GM19351 (cell line): ENCODE measurements at regions not wholly inside any gene's neighbourhood (a gene's known extent, or its start where the extent isn't known, plus 50 kb on each side); places are given as distances from the start of the nearest gene placed in this dataset.
"Not testable (repeated sequence)": the region's sequence is repeated elsewhere in the genome, so short reads cannot be mapped to it uniquely, and the experiment has no call there.

Source experiments
- ATAC-seq: cut with Tn5 transposase; IDR thresholded peaks from one replicate; pipeline ENCODE4 v1.9.1; 2021; ENCODE audit warnings: mild to moderate bottlenecking, moderate library complexity; ENCODE audit not compliant: unreplicated experiment

DNA sequence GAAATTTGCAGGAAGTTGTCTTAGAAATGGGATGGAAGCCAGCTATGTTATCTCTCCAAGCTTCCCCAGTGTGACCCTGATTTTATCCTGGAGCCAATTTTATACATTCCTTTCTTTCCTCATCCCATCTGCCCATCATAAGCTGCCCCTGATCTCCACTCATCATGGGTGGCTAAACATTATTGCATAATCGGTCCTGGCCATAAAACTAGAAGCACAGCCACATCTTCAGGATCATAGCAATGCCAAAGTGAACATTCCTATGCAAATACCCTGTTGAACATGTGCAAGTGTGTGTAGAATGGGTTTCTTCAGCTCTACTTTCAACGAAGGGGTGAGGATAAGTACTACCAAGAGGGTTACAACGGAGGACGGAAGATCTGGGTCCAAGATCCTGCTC, 50.6 kb upstream of the COG2 start:
- no peak for ATAC-seq

DNA sequence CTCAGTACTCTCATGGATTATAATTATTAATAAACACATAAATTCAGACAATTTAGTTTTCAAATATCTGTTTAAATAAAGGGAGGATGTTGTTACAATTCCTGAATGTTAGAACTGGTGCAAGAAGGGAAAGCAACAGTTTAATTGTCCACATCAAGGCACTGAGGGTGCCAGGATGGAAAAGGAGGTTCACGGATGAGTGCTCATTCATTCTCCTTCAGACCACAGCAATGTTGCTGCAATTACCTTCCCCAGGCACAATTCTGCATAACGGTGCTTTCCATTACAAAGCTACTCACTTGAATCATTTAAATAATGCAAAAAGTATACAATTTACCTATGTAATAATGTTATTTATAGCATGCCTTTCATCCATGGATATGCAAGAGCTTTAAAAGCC, 52.3 kb upstream of the COG2 start:
- no peak for ATAC-seq

DNA sequence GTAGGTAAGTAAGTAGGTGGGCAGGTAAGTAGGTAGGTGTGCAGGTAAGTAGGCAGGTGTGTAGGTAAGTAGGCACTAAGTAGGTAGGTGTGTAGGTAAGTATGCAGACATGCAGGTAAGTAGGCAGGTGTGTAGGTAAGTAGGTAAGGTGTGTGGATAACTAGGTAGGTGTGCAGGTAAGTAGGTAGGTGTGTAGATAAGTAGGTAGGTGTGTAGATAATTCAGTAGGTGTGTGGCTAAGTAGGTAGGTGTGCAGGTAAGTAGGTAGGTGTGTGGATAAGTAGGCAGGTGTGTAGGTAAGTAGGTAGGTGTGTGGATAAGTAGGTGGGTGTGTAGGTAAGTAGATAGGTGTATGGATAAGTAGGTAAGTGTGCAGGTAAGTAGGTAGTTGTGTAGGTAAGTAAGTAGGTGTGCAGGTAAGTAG, 53.9 kb upstream of the COG2 start:
- ATAC-seq: no peak

DNA sequence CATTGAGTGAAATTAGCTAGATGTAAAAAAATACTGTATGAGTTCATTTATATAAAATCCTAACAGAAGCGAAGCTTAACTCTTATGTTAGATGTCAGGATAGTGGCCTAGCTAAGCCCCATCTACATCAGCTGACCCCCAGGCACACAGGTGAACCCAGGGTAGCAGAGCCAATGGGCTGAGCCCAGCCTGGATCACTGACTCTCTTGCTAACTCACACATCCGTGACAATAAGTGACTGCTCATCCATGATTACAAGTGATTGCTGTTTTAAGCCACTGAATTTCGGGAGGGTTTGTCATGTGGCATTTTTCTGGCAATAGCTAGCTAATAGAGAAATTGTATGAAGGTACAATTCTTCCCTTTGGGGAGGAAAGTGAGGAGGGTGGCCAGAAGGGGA, 55.2 kb upstream of the COG2 start:
- ATAC-seq: no peak

DNA sequence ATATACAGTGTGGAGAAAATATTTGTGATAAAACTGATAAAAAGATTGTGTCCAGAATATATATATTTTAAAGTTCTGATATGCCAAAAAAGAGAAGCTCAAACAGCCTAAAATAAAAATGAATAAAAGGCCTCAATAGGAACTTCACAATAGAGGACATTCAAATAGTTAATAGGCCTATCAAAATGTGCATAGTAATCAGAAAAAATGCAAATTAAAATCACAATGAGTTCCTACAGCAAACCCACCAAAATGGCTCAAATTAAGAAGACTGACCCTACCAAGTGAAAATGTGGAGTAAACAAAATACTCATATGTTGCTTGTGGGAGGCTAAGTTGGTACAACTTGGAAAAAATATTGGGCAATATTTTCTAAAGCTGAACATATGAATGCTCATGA, 57.6 kb upstream of the COG2 start:
- no peak for ATAC-seq

DNA sequence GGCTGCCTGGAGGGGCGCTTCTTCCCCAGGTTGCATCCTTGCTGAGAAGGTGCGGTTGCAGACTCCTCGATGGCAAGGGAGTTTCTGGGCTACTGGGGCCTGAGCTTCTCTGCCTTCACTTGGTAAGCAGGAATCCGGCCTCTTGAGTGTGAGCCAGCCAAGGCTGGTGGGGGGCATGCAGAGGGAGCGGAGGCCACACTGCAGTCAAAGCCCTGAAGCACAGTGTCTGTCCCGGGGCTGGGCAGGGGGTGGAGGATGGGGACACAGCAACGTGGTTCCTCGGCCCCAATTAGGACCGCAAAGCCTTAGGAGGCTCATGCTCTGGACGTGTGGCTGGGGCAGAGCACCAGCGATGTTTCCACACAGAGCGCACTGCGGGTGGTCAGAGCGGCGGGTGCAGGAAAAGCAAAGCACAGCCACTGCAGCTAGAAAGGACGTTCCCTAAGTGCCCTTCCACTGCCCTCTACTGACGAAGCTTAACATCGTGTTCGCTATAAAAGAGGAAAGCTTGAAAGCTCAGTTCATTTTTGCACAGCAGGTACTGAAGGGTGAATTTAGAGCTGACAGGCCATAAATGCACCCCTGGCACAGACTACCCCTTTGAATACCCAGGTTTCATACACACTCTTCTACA, 60.7 kb upstream of the COG2 start:
- no peak for ATAC-seq

DNA sequence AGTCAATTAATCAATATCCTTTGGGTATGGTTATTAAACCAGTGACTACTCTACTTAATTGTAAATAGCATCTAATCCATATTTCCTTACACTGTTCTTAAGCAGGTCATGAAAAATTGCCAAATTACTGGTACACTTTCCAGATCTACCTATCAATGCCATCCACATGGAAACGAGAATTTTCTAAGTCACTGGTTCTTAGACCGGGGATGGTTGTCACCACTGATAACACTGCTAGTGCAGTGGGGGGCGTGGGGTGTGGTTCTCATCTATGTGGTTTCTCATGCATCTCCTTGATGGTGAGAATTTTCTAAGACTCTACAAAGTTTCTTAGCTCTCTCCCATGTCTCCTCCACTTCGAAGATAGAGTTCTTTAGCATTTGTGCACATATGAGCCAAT, 63.7 kb upstream of the COG2 start:
- no peak for ATAC-seq

DNA sequence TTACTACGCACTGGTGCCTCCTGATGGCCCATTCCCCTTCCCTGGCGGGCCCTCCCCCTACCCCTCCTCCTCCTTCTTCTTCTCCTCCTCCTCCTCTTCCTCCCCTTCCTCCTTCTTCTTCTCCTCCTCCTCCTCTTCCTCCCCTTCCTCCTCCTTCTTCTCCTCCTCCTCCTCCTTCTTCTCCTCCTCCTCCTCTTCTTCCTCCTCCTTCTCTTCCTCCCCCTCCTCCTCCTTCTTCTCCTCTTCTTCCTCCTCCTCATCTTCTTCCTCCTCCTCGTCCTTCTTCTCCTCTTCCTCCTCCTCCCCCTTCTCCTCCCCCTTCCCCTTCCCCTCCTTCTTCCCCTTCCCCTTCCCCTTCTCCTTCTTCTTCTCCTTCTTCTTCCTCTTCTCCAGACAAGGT, 64.7 kb upstream of the COG2 start:
- ATAC-seq: no peak

DNA sequence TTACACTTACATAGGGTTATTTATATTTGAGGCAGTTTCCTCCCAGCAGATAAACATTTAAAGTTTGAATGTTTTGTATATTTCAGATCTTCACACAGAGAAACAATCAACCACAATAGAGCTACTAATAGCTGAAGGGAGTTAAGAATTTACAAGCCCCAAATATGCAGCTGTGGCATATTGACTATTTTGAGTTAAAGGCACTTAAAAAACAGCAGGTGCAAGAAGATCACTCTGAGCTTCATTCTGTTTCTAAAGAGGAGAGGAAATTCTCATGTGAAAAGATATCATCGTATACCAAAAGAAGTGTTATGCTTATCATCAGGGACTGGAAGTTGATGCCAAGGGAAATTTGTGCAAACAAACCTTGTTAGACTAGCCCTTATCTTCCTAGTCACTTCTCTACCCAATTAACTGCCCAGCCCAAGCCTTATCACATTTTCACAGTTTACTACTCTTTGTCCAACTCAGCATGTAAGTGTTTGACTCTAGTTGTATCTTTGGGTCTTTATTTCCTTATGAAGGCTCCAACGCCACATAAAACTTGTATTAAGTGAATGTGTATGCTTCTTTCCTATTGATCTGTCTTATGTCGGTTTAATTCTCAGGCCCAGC, 66.3 kb upstream of the COG2 start:
- no peak for ATAC-seq

DNA sequence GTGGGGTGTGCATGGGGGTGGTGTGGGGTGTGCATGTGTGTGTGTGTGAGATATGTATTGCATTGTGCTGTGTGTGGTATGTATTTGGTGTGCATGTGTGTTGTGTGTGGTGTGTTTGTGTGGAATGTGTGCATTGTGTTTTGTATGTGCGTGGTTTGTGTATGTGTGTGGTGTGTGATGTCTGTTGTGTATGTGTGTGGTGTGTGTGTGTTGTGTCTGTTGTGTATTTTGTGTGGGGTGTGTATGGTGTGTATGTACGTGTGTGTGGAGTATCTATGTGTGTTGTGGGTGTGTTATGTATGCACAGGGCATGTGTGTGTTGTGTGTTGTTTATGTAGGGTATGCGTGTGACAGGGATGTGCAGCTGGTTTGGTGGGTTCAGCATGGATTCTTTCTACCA, 67.8 kb upstream of the COG2 start:
- no peak for ATAC-seq

DNA sequence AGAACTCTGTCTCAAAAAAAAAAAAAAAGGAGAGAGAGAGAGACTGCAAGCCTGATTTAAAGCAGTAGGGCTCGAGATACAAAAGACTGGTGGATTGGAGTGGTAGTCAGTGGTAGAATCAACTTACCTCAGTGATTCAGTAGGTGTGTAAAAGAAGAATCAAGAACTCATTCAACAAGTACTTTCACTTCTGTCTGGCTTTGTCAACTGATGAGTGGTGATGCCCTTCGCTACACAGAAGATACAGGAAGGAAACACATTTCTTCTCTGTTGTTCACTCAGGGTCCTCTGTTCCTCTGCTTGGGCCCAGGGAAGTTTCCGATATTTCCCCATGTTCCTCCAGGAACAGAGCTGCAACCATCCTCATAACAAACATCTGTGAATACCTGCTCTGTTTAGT, 68.6 kb upstream of the COG2 start:
- no peak for ATAC-seq

DNA sequence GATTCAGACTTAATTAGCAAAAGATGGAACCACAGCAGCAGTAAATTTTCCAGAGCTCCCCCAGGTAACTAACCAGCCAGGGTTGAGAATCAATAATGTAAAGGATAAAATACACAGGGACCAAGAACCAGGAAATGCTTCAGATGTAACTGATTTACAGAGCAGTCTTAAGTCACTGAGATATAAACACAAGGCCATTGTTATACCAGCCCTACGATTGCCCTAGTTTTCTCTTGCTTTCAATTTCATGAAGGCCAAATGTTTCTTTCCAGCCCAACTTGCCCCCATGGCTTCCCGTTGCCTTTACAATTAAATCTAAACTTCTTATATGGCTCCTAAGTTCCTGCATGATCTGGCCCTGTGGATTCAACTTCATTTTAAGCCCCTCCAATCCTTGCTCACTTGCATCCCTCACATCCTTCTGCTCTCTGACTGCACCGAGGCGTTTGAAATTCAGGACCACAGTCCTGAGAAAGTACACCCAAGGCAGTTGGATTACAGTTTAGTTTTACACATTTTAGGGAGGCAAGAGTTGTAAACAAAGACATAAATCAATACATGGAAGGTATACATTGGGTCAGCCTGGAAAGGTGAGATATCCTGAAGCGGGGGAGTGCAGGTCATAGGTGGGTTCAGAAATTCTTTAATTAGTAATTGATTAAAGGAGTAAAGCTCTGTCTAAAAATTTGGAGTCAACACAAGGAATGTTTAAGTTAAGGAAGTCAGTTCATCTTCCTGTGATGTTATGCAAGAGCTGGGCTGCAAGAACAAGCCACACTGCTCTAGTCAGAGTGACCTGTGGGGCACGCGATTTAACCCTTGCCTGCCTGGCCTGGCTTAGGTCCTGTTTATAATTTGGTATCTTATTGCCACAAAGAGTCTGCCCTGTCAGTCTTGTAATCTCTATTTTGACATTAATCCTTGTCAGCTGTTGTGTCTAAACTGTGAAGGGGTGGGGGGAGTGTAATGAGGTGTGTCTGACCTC, 69.9 kb upstream of the COG2 start:
- ATAC-seq: no peak

DNA sequence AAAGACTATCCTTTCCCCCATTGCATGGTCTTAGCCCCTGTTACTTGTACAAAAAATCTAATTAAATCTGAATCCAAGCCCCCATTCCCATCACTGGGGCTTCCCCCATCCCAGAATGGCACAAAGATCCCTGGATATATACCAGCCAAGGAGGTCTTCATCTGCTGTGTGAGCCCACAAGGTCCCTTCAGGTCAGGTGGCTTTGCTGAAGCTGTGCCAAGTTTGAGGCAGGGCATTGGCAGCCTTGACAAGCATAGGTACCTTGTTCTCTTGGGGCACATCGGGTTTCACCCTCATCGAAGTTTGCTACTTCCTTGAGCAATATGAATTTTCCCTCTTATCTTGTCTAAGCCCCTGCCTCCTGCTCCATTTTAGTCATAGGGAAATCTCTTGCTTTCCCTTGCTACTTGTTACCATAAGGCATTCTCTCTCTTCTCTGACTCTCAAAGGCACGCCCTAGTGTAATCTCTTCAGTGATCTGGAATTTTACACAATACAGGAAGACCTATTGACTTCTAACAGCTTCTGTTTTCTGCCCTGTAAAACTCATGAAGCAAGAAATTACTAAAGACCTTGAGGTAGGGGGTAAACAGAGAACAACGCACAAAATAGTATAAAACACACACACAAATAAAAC, 71.4 kb upstream of the COG2 start:
- ATAC-seq: no peak

DNA sequence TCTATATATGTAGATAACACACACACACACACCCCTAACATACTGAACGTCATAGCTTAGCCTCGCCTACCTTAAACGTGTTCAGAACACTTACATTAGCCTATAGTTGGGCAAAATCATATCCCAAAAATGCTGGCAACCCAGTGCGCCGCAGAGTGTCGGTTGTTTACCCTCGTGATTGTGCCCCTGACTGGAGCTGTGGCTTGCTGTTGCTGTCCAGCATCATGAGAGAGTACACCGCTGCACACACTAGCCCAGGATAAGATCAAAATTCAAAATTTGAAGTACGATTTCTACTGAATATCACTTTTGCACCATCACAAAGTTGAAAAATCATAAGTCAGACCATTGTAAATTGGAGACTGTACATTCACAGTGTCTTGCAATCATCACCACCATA, 73.1 kb upstream of the COG2 start:
- no peak for ATAC-seq

DNA sequence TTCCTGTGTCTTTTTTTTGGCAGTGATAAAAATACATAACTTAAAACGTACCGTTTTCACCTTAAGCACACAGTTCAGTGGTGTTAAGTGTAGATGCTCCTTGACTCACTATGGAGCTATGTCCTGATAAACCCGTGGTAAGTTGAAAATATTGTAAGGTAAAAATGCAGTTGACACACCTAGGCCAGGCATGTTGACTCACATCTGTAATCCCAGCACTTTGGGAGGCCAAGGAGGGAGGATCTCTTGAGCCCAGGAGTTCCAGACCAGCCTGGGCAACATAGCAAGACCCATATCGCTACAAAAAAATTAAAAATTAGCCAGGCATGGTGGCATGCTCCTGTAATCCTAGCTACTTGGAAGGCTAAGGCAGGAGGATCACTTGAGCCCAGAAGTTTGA, 73.6 kb upstream of the COG2 start:
- ATAC-seq: no peak

DNA sequence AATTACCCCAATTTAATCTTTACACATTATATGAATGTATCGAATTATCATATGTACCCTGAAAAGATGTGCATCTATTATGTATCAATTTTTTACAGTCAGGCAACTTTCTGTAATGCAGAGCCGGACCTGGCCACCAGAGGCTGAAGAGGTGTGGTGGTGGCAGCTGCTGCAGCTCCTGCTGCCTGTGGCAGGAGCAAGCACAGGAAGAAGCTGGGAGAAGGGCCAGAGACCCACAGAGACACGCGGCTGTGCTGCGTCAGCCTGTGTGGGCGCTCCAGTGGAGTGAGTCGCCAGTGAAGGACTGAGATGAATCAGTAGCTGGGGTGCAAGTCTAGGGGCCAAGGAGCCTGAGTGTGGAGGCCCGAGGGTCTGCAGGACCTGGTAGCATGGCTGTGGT, 74.3 kb upstream of the COG2 start:
- ATAC-seq: peak; percentile 59

DNA sequence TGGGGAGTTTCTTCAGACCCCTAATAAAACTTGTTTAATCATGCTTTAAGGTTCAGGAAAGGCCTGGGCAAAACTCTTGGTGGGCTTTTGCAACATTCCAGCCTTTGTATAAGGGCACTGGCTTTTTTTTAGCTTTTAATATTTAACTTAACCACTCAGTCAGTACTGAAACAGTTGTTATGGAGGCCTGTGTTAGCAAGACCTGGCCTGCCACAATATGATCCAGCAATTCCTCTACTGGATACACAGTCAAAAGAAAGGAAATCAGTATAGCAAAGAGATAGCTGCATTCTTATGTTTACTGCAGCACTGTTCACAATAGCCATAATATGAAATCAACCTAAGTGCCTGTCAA, 75.1 kb upstream of the COG2 start:
- no peak for ATAC-seq

DNA sequence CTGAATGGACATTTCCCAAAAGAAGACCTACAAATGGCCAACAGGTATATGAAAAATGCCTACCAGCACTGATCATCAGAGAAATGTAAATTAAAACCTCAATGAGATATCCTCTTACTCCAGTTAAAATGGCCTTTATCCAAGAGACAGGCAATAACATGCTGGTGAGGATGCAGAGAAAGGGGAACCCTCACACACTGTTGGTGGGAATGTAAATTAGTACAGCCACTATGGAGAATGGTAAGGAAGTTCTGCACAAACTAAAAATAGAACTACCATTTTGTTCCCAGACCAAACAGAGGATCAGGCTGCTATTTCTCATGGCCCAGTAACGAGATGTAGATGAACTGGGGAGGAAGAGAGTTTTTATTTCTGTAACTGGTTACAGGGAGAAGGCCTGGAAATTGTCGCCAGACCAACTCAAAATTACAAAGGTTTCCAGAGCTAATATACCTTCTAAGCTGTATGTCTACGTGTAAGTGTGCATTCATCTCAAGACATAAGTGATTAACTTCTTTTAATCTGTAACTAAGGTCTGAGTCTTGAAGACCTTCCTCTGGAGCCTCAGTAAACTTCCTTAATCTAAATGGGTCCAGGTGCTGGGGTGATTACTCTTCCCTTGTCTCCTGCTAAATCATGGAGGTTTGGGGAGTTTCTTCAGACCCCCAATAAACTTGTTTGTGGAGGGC, 75.6 kb upstream of the COG2 start:
- not testable (repeated sequence) for ATAC-seq

DNA sequence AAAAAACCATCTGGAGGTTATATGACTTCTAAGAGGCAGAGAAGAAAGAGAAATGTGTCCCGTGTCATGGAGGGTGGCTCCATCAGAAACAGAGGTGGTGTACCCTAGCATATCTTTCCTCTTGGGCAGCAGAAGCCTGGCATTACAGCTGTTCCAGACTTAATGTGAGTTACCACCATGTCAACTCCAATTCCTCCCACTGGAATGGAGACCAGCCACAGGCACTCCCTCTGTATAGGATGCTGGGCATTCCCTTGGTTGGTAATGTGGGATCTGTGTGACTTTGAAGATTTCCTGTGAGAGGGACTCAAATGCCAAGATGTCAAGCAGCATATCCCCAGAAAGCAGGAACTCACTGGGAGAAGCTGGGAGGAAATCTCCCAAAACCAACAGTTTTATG, 77.1 kb upstream of the COG2 start:
- no peak for ATAC-seq

DNA sequence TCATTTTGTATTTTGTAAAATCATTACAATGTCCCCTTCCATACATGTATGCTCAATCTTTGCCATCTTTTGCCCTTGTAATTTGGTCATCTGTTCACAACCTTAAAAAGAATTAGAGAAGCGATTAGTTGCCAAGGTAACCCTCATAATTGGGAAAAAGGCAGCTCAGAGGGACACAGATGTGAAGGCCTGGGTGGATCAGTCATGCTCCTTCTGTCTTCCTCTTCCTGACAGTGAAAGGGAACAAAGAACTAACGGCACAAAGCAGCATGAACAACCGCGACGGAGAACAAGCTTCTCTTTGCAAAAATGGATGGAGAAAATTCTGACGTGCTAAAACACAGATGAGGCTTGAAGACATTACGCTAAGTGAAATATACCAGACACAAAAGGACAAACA, 78.7 kb upstream of the COG2 start:
- ATAC-seq: no peak

DNA sequence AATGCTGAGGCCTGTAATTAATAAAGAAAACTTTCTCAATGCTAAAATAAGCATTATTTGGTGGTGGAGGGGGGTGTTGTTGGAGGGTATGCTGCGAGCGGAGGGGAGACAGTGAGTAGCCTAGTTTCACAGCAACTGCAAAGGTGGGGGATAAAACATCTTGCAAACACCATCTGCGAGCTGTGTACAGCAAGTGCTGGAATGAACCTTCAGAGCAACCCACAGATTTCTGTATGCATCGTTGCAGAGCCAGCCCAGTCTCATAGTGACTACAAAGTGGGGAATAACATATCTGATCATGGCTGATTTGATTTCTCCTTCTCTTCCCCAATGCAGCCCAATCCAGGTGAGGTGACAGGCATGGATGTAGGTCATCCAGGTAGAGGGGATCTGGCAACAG, 80.7 kb upstream of the COG2 start:
- no peak for ATAC-seq
